CD4-positive, alpha-beta T cell treated with Interferon gamma for 1 hour (primary cell): ENCODE measurements at regions not wholly inside any gene's neighbourhood (a gene's known extent, or its start where the extent isn't known, plus 50 kb on each side); places are given as distances from the start of the nearest gene placed in this dataset.
"Not testable (repeated sequence)": the region's sequence is repeated elsewhere in the genome, so short reads cannot be mapped to it uniquely, and the experiment has no call there.

Source experiments
- DNase-seq: peaks from one replicate; pipeline ENCODE4 v3.0.0-alpha.2; 2020

GRCh38 chr1:73026114-73026513 lies 743.8 kb upstream of the NEGR1 start:
- DNase-seq = no peak

GRCh38 chr1:73009938-73010337 lies 727.6 kb upstream of the NEGR1 start:
- no peak for DNase-seq

- DNase-seq = no peak
Measured at GRCh38 chr1:73009311-73009710, 727.0 kb upstream of the NEGR1 start.

- DNase-seq = no peak
Measured at GRCh38 chr1:72997624-72998023, 715.3 kb upstream of the NEGR1 start.

GRCh38 chr1:72997041-72997440 lies 714.7 kb upstream of the NEGR1 start:
- DNase-seq = no peak

- DNase-seq = not testable (repeated sequence)
Measured at GRCh38 chr1:72987871-72988270, 705.5 kb upstream of the NEGR1 start.

- DNase-seq = no peak
Measured at GRCh38 chr1:72986591-72987290, 704.4 kb upstream of the NEGR1 start.

- DNase-seq = not testable (repeated sequence)
Measured at GRCh38 chr1:72985024-72985423, 702.7 kb upstream of the NEGR1 start.

- DNase-seq = not testable (repeated sequence)
Measured at GRCh38 chr1:72983011-72983410, 700.7 kb upstream of the NEGR1 start.

- no peak for DNase-seq
Measured at GRCh38 chr1:72969461-72969860, 687.1 kb upstream of the NEGR1 start.

- no peak for DNase-seq
Measured at GRCh38 chr1:72954943-72955342, 672.6 kb upstream of the NEGR1 start.

- not testable (repeated sequence) for DNase-seq
Measured at GRCh38 chr1:72950900-72951299, 668.6 kb upstream of the NEGR1 start.

- no peak for DNase-seq
Measured at GRCh38 chr1:72946903-72947499, 664.7 kb upstream of the NEGR1 start.

- no peak for DNase-seq
Measured at GRCh38 chr1:72942008-72942407, 659.7 kb upstream of the NEGR1 start.

GRCh38 chr1:72938408-72938807 lies 656.1 kb upstream of the NEGR1 start:
- no peak for DNase-seq

GRCh38 chr1:72937905-72938304 lies 655.6 kb upstream of the NEGR1 start:
- DNase-seq = no peak

- DNase-seq = no peak
Measured at GRCh38 chr1:72936942-72937341, 654.6 kb upstream of the NEGR1 start.

- DNase-seq = no peak
Measured at GRCh38 chr1:72936151-72936740, 653.9 kb upstream of the NEGR1 start.

GRCh38 chr1:72932025-72932424 lies 649.7 kb upstream of the NEGR1 start:
- no peak for DNase-seq

- no peak for DNase-seq
Measured at GRCh38 chr1:72930528-72930927, 648.2 kb upstream of the NEGR1 start.

GRCh38 chr1:72918940-72919339 lies 636.6 kb upstream of the NEGR1 start:
- no peak for DNase-seq

- DNase-seq = no peak
Measured at GRCh38 chr1:72917920-72918319, 635.6 kb upstream of the NEGR1 start.

- no peak for DNase-seq
Measured at GRCh38 chr1:72915581-72915980, 633.2 kb upstream of the NEGR1 start.

- no peak for DNase-seq
Measured at GRCh38 chr1:72911656-72912055, 629.3 kb upstream of the NEGR1 start.

GRCh38 chr1:72896256-72896655 lies 613.9 kb upstream of the NEGR1 start:
- DNase-seq = no peak
